A549 (cell line): ENCODE measurements at regions not wholly inside any gene's neighbourhood (a gene's known extent, or its start where the extent isn't known, plus 50 kb on each side); places are given as distances from the start of the nearest gene placed in this dataset.

ENCODE experiments used
- ATAC-seq, 2 experiments: fragments of 200-7000 bp in 1 of 2; fragments of >200 bp in 1 of 2; cut with Nextera tagmentation in 1 of 2; cut with Tn5 transposase in 1 of 2; 3 replicates each; pipeline versions ENCODE4 v1.8.0 to v1.9.1; 2018 to 2020; ENCODE audit warnings: mild to moderate bottlenecking in 1 of 2, moderate library complexity in 1 of 2
- CTCF ChIA-PET: fragments of 300-600 bp; sonication (Branson Sonifier 250); formaldehyde crosslinking; extraction: SDS; loops from one replicate; lab custom pipeline; 2021; ENCODE audit warnings: antibody characterized with exemption, inconsistent platforms; lab: Yijun Ruan, JAX
- POLR2A ChIA-PET: fragments of 350-600 bp; formaldehyde crosslinking; extraction: SDS; loops from one replicate; lab custom pipeline; 2021; ENCODE audit warnings: antibody characterized with exemption, inconsistent platforms; lab: Yijun Ruan, JAX
- DNase-seq, 2 experiments: peaks; one replicate each; pipeline versions ENCODE4 v3.0.0 to v3.0.0-alpha.2; 2011 to 2016; ENCODE audit warnings: low read depth in 1 of 2, low spot score in 1 of 2
- FAIRE-seq: peaks from 2 replicates; lab custom pipeline; 2011; peaks lifted over from hg19 to GRCh38; lab: Jason Lieb, UNC
- H3K27ac ChIP-seq, 2 experiments: fragments of >200 bp; sonication (Bioruptor Twin); formaldehyde crosslinking; 3 replicates each; pipeline ENCODE4 v1.5.1; 2016 to 2017
- H3K4me1 ChIP-seq: fragments of >200 bp; sonication (Bioruptor Twin); formaldehyde crosslinking; 3 replicates; pipeline ENCODE4 v1.6.1; 2016
- H3K4me2 ChIP-seq: fragments of >200 bp; sonication (Bioruptor Twin); formaldehyde crosslinking; 3 replicates; pipeline ENCODE4 v1.6.1; 2016
- H3K4me3 ChIP-seq: fragments of >200 bp; sonication (Bioruptor Twin); formaldehyde crosslinking; 3 replicates; pipeline ENCODE4 v1.5.1; 2016
- H3K9me3 ChIP-seq: fragments of >200 bp; sonication (Bioruptor Twin); formaldehyde crosslinking; 3 replicates; pipeline ENCODE4 v1.6.1; 2016
- BHLHE40 ChIP-seq: IDR thresholded peaks from 2 replicates; pipeline ENCODE4 v1.6.1; 2012; ENCODE audit warnings: low read depth, low read length, inconsistent platforms
- CEBPB ChIP-seq, 2 experiments: fragments of >200 bp in 1 of 2; sonication (Bioruptor Twin) in 1 of 2; formaldehyde crosslinking in 1 of 2; IDR thresholded peaks; 2 replicates each; pipeline ENCODE4 v1.6.1; 2012 to 2016
- CHD2 ChIP-seq: fragments of 150-350 bp; IDR thresholded peaks from 2 replicates; pipeline ENCODE4 v1.6.1; 2014; ENCODE audit warnings: low read length; ENCODE audit not compliant: partially characterized antibody
- CTCF ChIP-seq: fragments of >200 bp; sonication (Bioruptor Twin); formaldehyde crosslinking; IDR thresholded peaks from 3 replicates; pipeline ENCODE4 v1.5.1; 2016
- EHMT2 ChIP-seq: fragments of 200-600 bp; sonication (generic); IDR thresholded peaks from 2 replicates; pipeline ENCODE4 v1.6.1; 2016; ENCODE audit warnings: antibody characterized with exemption, low read depth, mild to moderate bottlenecking, moderate library complexity
- EP300 ChIP-seq, 2 experiments: fragments of >200 bp; sonication (Bioruptor Twin); formaldehyde crosslinking; IDR thresholded peaks; 2 replicates in 1 of 2; 3 replicates in 1 of 2; pipeline ENCODE4 v1.6.1; 2016 to 2017
- HDAC2 ChIP-seq: fragments of 200-600 bp; sonication (generic); IDR thresholded peaks from 2 replicates; pipeline ENCODE4 v1.6.1; 2016
- HES2 ChIP-seq: fragments of >200 bp; sonication (Bioruptor Twin); formaldehyde crosslinking; IDR thresholded peaks from 2 replicates; pipeline ENCODE4 v1.6.1; 2016
- HEYL ChIP-seq: fragments of 250-450 bp; sonication (Bioruptor Pico); IDR thresholded peaks from 2 replicates; pipeline ENCODE4 v1.8.0; 2021; ENCODE audit warnings: mild to moderate bottlenecking, moderate library complexity
- HOXA7 ChIP-seq: fragments of 250-450 bp; sonication (Bioruptor Pico); IDR thresholded peaks from 2 replicates; pipeline ENCODE4 v1.5.0; 2020; ENCODE audit warnings: mild to moderate bottlenecking, moderate library complexity
- HOXB13 ChIP-seq: fragments of 250-450 bp; sonication (Bioruptor Pico); IDR thresholded peaks from 2 replicates; pipeline ENCODE4 v1.5.0; 2020; ENCODE audit warnings: low read depth, mild to moderate bottlenecking, moderate library complexity
- KDM5A ChIP-seq: fragments of 200-600 bp; sonication (generic); IDR thresholded peaks from 2 replicates; pipeline ENCODE4 v1.6.1; 2016; ENCODE audit warnings: antibody characterized with exemption, mild to moderate bottlenecking
- MAFK ChIP-seq: fragments of 450-650 bp; IDR thresholded peaks from 2 replicates; pipeline ENCODE4 v1.6.1; 2014; ENCODE audit not compliant: partially characterized antibody
- MAX ChIP-seq: IDR thresholded peaks from 2 replicates; pipeline ENCODE4 v1.6.1; 2012
- NFE2L2 ChIP-seq: fragments of 150-350 bp; conservative IDR thresholded peaks from 2 replicates; pipeline ENCODE4 v1.6.1; 2014; ENCODE audit warnings: low read length
- NPAS2 ChIP-seq: fragments of 250-450 bp; sonication (Bioruptor Pico); IDR thresholded peaks from 2 replicates; pipeline ENCODE4 v1.8.0; 2022; ENCODE audit warnings: mild to moderate bottlenecking, moderate library complexity, borderline replicate concordance
- PBX3 ChIP-seq: IDR thresholded peaks from 2 replicates; pipeline ENCODE4 v1.6.1; 2012
- PHF8 ChIP-seq: fragments of 200-600 bp; sonication (generic); IDR thresholded peaks from 2 replicates; pipeline ENCODE4 v1.6.1; 2016; ENCODE audit warnings: low read depth, mild to moderate bottlenecking, antibody characterized with exemption, moderate library complexity, borderline replicate concordance
- RAD21 ChIP-seq, 2 experiments: fragments of >200 bp in 1 of 2; sonication (Bioruptor Twin) in 1 of 2; formaldehyde crosslinking in 1 of 2; IDR thresholded peaks in 1 of 2; conservative IDR thresholded peaks in 1 of 2; 2 replicates in 1 of 2; 3 replicates in 1 of 2; pipeline ENCODE4 v1.6.1; 2012 to 2018; ENCODE audit warnings: inconsistent platforms in 1 of 2
- RARB ChIP-seq: fragments of 250-450 bp; sonication (Bioruptor Pico); IDR thresholded peaks from 2 replicates; pipeline ENCODE4 v1.8.0; 2021; ENCODE audit warnings: mild to moderate bottlenecking, moderate library complexity
- RCOR1 ChIP-seq: fragments of 150-350 bp; IDR thresholded peaks from 2 replicates; pipeline ENCODE4 v1.6.1; 2014; ENCODE audit warnings: antibody characterized with exemption, low read length, low read depth
- REST ChIP-seq: fragments of 200-600 bp; sonication (generic); IDR thresholded peaks from 2 replicates; pipeline ENCODE4 v1.6.1; 2016; ENCODE audit warnings: antibody characterized with exemption, mild to moderate bottlenecking, moderate library complexity
- RFX5 ChIP-seq: fragments of 450-650 bp; IDR thresholded peaks from 2 replicates; pipeline ENCODE4 v1.7.1; 2014; ENCODE audit warnings: antibody characterized with exemption, mild to moderate bottlenecking, moderate library complexity
- TFCP2L1 ChIP-seq: fragments of 250-450 bp; sonication (Bioruptor Pico); IDR thresholded peaks from 2 replicates; pipeline ENCODE4 v1.5.0; 2021; ENCODE audit warnings: mild to moderate bottlenecking
- TP53 ChIP-seq: fragments of 250-450 bp; sonication (Bioruptor Pico); IDR thresholded peaks from 2 replicates; pipeline ENCODE4 v1.5.0; 2021; ENCODE audit warnings: mild to moderate bottlenecking, moderate library complexity
- ZNF302 ChIP-seq: fragments of 250-450 bp; sonication (Bioruptor Pico); IDR thresholded peaks from 2 replicates; pipeline ENCODE4 v1.9.0; 2021; ENCODE audit warnings: inconsistent platforms, mild to moderate bottlenecking, moderate library complexity
- WGBS: methylation state at CpG from one replicate; pipeline ENCODE4 v1.1.6; 2017; ENCODE audit errors: missing lambda C conversion rate; 5-methylcytosine and 5-hydroxymethylcytosine counted together

GRCh38 chr4:145295122-145295521 is 114.7 kb upstream of the OTUD4 start (continued):
- TF ChIP-seq REST (no peak), KDM5A (no peak), TP53 (CRISPR knock-in tag) (no peak)

GRCh38 chr4:145293658-145294057 is 113.3 kb upstream of the OTUD4 start:
- WGBS, result 73% methylated on average over 3 of the region's 4 CpGs
- H3K27ac ChIP-seq, result no peak overlapping the region
- H3K4me2 ChIP-seq, result no peak overlapping the region
- H3K4me1 ChIP-seq, result no peaks in the 10 kb centered on the region
- ChIA-PET CTCF (no interaction called here), POLR2A (no interaction called here)
- ATAC-seq (no peak), FAIRE-seq (no peak), DNase-seq (no peak)
- TF ChIP-seq CEBPB (IDR thresholded peaks at IDR 0.05) (no peak), RFX5 (no peak), NFE2L2 (no peak), REST (no peak), CTCF (no peak), EP300 (IDR thresholded peaks at IDR 0.05) (no peak), TP53 (CRISPR knock-in tag) (no peak), CHD2 (no peak), RARB (no peak), PBX3 (no peak)
- H3K4me3 ChIP-seq, result no peak overlapping the region
- H3K9me3 ChIP-seq, result no peaks in the 10 kb centered on the region

- ATAC-seq (no peak), DNase-seq (no peak), FAIRE-seq (no peak)
- Histone ChIP-seq H3K4me1 (no peaks in the 10 kb centered on the region), H3K4me3 (no peak overlapping the region), H3K9me3 (no peaks in the 10 kb centered on the region), H3K4me2 (no peak overlapping the region), H3K27ac (no peak overlapping the region)
- WGBS, result 9% methylated on average over 2 of the region's 2 CpGs
- ChIA-PET CTCF (no interaction called here), POLR2A (no interaction called here)
- TF ChIP-seq MAX, result no peak
- no peak for TF ChIP-seq HOXB13 (CRISPR knock-in tag)
- TF ChIP-seq MAFK, result no peak
- TF ChIP-seq ZNF302 (CRISPR knock-in tag), result no peak
- TF ChIP-seq HES2, result no peak
- no peak for TF ChIP-seq NPAS2 (CRISPR knock-in tag)
- TF ChIP-seq TFCP2L1, result no peak
- TF ChIP-seq HEYL (CRISPR knock-in tag), result no peak
- no peak for TF ChIP-seq HDAC2
- no peak for TF ChIP-seq RAD21 (conservative IDR thresholded peaks at IDR 0.05 in 1 of 2, IDR thresholded peaks at IDR 0.05 in 1 of 2)
- TF ChIP-seq EHMT2, result no peak
- no peak for TF ChIP-seq HOXA7 (CRISPR knock-in tag)
- TF ChIP-seq BHLHE40, result no peak
- TF ChIP-seq RCOR1, result no peak
- no peak for TF ChIP-seq PHF8
These were observed 110.6 kb upstream of the OTUD4 start for GRCh38 chr4:145290955-145291354.
